Coronary artery (tissue), 2 donors: ENCODE measurements at regions not wholly inside any gene's neighbourhood (a gene's known extent, or its start where the extent isn't known, plus 50 kb on each side); places are given as distances from the start of the nearest gene placed in this dataset.

Experiments used
- DNase-seq: peaks from one replicate; pipeline ENCODE4 v3.0.0-alpha.2; 2017; ENCODE audit warnings: low spot score
- H3K27ac ChIP-seq, 2 donors: fragments of 200-600 bp; sonication (generic); one replicate each; pipeline ENCODE4 v1.5.1; 2016 to 2019
- H3K4me3 ChIP-seq: fragments of 200-600 bp; sonication (generic); 2 replicates; pipeline ENCODE4 v1.5.1; 2016; ENCODE audit warnings: mild to moderate bottlenecking, moderate library complexity
- CTCF ChIP-seq: fragments of 200-600 bp; sonication (generic); IDR thresholded peaks from one replicate; pipeline ENCODE4 v1.5.1; 2019; ENCODE audit warnings: antibody characterized with exemption

GRCh38 chr14:99003646-99004045 lies 268.4 kb downstream of the BCL11B start:
- no peak for DNase-seq
- Histone ChIP-seq H3K4me3 (no peak overlapping the region), H3K27ac (no peak overlapping the region)
- TF ChIP-seq CTCF, result no peak

DNA sequence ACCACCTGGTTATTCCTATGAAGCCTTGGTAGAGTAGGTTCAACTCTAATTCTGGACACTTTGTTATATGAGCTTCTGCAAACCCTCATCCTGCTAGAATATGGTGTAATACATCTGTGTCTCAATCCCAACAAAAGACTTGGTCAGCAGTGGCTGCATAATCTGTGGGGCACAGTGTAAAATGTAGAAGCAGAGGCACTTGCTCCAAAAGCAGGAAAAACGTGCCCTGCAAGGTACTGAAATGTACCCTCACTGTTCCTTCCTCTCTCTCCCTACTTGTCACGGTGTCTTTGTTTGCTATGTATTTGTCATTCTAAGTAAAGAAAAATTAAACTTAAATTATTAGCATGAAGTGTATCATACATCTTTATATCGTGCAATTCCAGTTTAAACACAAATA lies 267.9 kb downstream of the BCL11B start:
- TF ChIP-seq CTCF, result no peak
- DNase-seq, result no peak
- no peak overlapping the region for H3K4me3 ChIP-seq
- no peak overlapping the region for H3K27ac ChIP-seq

DNA sequence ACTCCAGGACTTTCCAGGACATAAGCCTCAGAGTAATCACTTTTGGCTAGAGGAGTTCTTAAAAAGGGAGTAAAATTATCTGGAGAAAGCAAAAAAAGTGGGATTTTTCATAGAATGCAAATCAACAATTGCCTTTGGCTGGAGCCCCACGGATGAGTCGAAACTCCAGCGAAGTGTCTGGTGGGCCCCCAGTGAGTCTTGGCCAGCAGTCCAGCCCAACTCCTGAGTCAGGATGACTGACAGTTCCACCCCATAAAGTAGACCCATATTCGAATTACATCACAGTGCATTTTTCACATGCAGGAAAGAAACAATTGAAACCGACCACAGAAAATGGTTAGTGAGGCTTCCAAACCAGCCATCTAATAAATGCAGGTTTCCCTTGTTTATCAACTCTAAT lies 265.7 kb downstream of the BCL11B start:
- H3K4me3 ChIP-seq, result no peak overlapping the region
- H3K27ac ChIP-seq, result no peak overlapping the region
- no peak for TF ChIP-seq CTCF
- no peak for DNase-seq

DNA sequence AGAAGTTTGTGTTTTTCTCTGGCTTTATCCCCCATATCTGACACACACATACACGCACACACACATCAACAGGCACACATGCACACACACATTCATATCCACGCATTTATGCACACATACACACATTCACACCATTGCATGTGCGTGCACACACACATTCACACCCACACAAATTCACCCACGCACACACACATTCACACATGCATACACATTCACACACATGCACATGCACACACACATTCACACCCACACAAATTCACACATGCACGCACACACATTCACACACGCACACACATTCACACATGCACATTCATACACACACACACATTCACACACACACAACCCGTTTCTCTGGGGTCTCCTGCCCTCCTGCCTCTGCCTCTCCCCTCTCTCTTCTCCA lies 264.2 kb downstream of the BCL11B start:
- no peak overlapping the region for H3K27ac ChIP-seq
- H3K4me3 ChIP-seq, result no peak overlapping the region
- no peak for DNase-seq
- no peak for TF ChIP-seq CTCF

DNA sequence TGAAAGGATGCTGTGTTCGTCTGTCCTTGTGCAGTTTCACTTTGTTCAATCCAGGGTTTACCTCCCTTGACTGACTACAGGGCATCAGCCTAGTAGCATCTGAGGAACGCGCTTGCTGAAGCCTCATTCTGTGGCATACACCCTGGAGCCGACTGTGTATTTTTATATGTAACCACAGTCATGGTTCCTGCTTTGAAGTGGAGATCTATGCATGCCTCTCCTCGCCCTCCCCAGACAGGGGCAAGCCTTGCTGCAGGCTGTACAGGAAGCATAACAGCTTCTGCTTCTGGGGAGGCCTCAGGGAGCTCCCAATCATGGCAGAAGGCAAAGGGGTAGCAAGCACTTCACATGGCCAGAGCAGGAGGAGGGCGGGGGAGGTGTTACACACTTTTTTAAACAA lies 262.1 kb downstream of the BCL11B start:
- H3K4me3 ChIP-seq, result no peak overlapping the region
- no peak overlapping the region for H3K27ac ChIP-seq
- TF ChIP-seq CTCF, result no peak
- DNase-seq, result no peak

DNA sequence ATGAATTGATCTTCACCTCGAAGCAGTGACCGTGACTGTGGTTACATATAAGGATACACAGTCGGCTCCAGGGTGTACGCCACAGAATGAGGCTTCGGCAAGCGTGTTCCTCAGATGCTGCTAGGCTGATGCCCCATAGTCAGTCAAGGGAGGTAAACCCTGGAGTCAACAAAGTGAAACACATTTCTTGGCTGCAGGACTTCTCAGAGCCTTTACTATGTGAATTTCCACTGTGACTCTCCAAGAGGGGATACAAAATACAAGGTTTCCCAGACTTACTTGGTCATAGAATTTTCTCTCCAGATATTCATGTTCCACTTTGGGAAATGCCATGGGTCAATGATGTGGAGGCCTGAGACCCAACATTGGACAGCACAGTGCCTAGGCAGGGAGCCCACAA lies 260.6 kb downstream of the BCL11B start:
- no peak for DNase-seq
- no peak for TF ChIP-seq CTCF
- Histone ChIP-seq H3K27ac (no peak overlapping the region), H3K4me3 (no peak overlapping the region)

- Histone ChIP-seq H3K4me3 (no peak overlapping the region), H3K27ac (no peak overlapping the region)
- TF ChIP-seq CTCF, result no peak
- DNase-seq, result no peak
Measured at GRCh38 chr14:99012703-99013102, 259.3 kb downstream of the BCL11B start.
